Kidney (tissue), 13 donors: ENCODE measurements at regions not wholly inside any gene's neighbourhood (a gene's known extent, or its start where the extent isn't known, plus 50 kb on each side); places are given as distances from the start of the nearest gene placed in this dataset.

Experiments used
- DNase-seq, 5 donors: peaks; one replicate each; pipeline ENCODE4 v3.0.0-alpha.2; 2013 to 2020
- FAIRE-seq: peaks from 2 replicates; lab custom pipeline; 2012; peaks lifted over from hg19 to GRCh38; lab: Jason Lieb, UNC
- H3K27ac ChIP-seq, 2 donors: one replicate each; pipeline ENCODE4 v1.7.0; 2013; ENCODE audit warnings: low read depth in 2 of 2, low read length in 2 of 2, inconsistent platforms in 1 of 2
- H3K27me3 ChIP-seq: one replicate; pipeline ENCODE4 v1.7.1; 2013; ENCODE audit warnings: low read length, inconsistent platforms; ENCODE audit not compliant: control insufficient read depth, insufficient read depth
- H3K36me3 ChIP-seq, 3 donors: one replicate each; pipeline versions ENCODE4 v1.7.0 to v1.7.1; 2013; ENCODE audit warnings: low read length in 3 of 3, control low read depth in 1 of 3, inconsistent platforms in 1 of 3; ENCODE audit not compliant: insufficient read depth in 3 of 3, control insufficient read depth in 2 of 3
- H3K4me1 ChIP-seq, 3 donors: one replicate each; pipeline versions ENCODE4 v1.7.0 to v1.7.1; 2013; ENCODE audit warnings: low read length in 3 of 3, inconsistent platforms in 1 of 3, low read depth in 1 of 3; ENCODE audit not compliant: control insufficient read depth in 2 of 3, insufficient read depth in 2 of 3
- H3K4me3 ChIP-seq, 3 donors: one replicate each; pipeline versions ENCODE4 v1.7.0 to v1.8.1; 2013; ENCODE audit warnings: low read length in 3 of 3, control low read depth in 1 of 3, inconsistent platforms in 1 of 3
- H3K9ac ChIP-seq, 3 donors: one replicate each; pipeline versions ENCODE4 v1.7.0 to v1.7.1; 2013; ENCODE audit warnings: low read length in 3 of 3, control low read depth in 1 of 3, inconsistent platforms in 1 of 3
- H3K9me3 ChIP-seq, 3 donors: one replicate each; pipeline versions ENCODE4 v1.7.0 to v1.7.1; 2013; ENCODE audit warnings: low read length in 3 of 3, control low read depth in 1 of 3, inconsistent platforms in 1 of 3; ENCODE audit not compliant: control insufficient read depth in 2 of 3, insufficient read depth in 1 of 3
- intact Hi-C: fragments of 100-400 bp; cut with DNase I; formaldehyde crosslinking; loops from one replicate; pipeline ENCODE4 v1.11.1; 2022
- TF ChIP-seq, protein P1 (sequence below): IDR thresholded peaks from 3 replicates; pipeline ENCODE4 v1.5.1; 2012; ENCODE audit warnings: mild to moderate bottlenecking, moderate library complexity, borderline replicate concordance; ENCODE audit not compliant: insufficient read depth; ENCODE audit errors: extremely low read depth
- donor health status: control.
- donor health status: control.
- donor health status: control.
- donor health status: control.
- donor health status: control.
- donor health status: DM: yes; HTN: yes; CAD: no.
- donor health status: Normal renal cell carcinoma (clear cell type).

DNA sequence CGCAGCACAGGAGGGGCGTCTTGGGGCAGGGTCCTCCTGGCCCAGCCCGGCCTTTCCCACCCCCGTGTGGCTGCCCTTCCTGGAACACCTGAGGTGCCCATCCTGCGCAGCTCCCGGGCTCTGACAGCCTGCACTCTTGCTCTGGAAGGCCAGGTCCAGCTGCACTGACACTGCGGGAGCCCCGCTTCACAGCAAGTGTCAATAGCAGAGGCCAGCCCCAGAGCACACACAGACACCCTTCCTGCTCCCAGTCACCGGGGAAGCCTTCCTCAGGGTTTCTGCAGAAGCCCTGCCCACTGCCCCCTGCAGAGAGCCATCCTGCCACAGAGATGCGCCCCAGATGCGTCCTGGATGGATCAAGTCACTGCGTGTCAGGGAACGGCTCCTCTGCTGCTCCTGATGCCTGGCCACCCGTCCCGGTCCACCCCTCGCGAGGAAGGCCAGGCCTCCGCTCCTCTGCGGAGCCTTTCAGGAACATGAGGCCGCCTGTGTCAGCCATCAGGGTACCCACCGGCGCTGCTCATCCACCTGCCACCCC lies 519.2 kb upstream of the MYT1L start:
- TF ChIP-seq, protein P1, sequence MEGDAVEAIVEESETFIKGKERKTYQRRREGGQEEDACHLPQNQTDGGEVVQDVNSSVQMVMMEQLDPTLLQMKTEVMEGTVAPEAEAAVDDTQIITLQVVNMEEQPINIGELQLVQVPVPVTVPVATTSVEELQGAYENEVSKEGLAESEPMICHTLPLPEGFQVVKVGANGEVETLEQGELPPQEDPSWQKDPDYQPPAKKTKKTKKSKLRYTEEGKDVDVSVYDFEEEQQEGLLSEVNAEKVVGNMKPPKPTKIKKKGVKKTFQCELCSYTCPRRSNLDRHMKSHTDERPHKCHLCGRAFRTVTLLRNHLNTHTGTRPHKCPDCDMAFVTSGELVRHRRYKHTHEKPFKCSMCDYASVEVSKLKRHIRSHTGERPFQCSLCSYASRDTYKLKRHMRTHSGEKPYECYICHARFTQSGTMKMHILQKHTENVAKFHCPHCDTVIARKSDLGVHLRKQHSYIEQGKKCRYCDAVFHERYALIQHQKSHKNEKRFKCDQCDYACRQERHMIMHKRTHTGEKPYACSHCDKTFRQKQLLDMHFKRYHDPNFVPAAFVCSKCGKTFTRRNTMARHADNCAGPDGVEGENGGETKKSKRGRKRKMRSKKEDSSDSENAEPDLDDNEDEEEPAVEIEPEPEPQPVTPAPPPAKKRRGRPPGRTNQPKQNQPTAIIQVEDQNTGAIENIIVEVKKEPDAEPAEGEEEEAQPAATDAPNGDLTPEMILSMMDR: no peak
- no peak overlapping the region for H3K27ac ChIP-seq
- no peak for FAIRE-seq
- H3K36me3 ChIP-seq: no peaks in the 10 kb centered on the region
- H3K9ac ChIP-seq: no peak overlapping the region
- intact Hi-C loops: no loop called here
- H3K4me1 ChIP-seq: no peaks in the 10 kb centered on the region
- peaks cover 0 to 3% (median 0%) of the 10 kb centered on the region in 3 donors for H3K9me3 ChIP-seq
- no peak for DNase-seq
- no peaks in the 10 kb centered on the region for H3K27me3 ChIP-seq
- H3K4me3 ChIP-seq: no peak overlapping the region

DNA sequence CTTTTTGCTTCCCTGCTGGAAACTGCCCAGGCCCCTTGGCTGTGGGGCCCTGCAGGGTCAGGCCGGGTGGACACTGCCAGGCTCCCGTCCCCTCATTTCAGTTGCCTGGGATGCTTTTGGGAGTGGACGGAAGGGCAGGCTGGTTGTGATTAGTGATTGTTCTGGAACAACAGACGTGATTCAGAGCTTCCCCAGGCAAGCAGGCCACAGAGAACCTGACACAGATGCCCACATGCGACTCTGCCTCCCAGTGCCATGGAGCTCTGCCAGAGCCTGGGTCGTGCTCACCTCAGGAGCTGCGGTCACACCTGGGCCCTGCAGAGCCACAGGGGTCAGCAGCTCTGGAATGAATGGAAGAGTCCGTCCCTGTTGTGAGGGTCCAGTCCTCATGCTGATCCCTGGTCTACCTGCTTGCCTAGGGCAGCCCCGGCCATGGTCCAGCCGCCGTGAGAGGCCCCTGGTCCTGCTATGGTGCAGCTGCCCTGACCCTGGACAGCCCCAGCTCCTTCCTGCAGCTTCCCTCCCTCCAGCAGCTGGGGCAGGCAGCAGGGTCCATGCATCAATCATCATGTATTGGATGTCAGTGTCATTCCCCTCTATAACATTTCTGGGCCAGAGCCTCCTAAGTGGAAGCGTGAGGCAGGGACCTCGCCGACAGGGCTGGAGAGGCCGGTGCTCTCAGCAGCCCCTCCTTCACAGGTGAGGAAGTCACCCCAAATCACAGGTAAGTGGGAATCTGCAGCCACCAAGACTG lies 518.6 kb upstream of the MYT1L start:
- TF ChIP-seq, protein P1: no peak
- Histone ChIP-seq H3K27ac (no peak overlapping the region), H3K36me3 (no peaks in the 10 kb centered on the region), H3K4me3 (no peak overlapping the region), H3K27me3 (no peaks in the 10 kb centered on the region), H3K4me1 (no peaks in the 10 kb centered on the region), H3K9ac (no peak overlapping the region), H3K9me3 (peaks cover 0 to 3% (median 0%) of the 10 kb centered on the region in 3 donors)
- DNase-seq: no peak
- FAIRE-seq: no peak
- intact Hi-C loops: no loop called here

DNA sequence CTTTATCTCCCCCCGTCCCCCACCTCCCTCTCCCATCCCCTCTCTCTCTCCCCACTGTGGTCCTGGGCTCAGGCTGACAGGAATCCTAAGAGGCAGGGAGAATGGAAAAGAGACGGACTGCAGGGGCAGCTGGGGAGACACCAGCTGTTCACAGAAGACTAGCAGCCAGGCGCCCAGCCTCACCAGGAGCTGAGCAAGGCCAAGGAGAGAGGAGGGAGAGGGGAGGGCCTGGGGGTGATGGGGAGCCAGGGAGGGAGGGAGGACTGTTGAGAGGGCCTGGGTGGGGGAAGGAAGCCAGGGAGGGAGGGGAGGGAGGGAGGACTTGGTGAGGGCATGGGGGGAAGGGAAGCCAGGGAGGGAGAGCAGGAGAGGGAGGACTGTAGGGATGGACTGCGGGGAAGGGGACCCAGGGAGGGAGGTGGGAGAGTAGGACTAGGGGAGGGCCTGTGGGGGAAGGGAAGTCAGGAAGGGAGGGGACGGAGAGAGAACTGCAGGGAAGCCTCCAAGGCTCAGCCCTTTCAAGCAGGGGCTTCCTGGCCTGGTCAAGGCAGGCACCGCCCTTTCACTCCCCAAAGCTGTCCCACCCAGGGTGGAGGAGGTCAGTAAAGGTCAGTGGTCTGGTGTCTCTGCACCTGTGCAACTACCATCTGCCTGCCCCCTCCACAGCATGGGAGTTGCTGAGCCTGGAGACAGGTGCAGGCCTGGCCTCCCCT lies 517.7 kb upstream of the MYT1L start:
- no peaks in the 10 kb centered on the region for H3K4me1 ChIP-seq
- H3K27ac ChIP-seq: no peak overlapping the region
- H3K9ac ChIP-seq: no peak overlapping the region
- intact Hi-C loops: no loop called here
- peak in 4 of 5 donors; percentile 50 to 80 (median 66) for DNase-seq
- H3K4me3 ChIP-seq: no peak overlapping the region
- no peak for FAIRE-seq
- no peaks in the 10 kb centered on the region for H3K36me3 ChIP-seq
- TF ChIP-seq, protein P1: no peak
- peaks cover 0 to 3% (median 0%) of the 10 kb centered on the region in 3 donors for H3K9me3 ChIP-seq
- H3K27me3 ChIP-seq: no peaks in the 10 kb centered on the region
